Dedifferentiated amniotic fluid mesenchymal stem cell (primary cell): ENCODE measurements at regions not wholly inside any gene's neighbourhood (a gene's known extent, or its start where the extent isn't known, plus 50 kb on each side); places are given as distances from the start of the nearest gene placed in this dataset.
"Not testable (repeated sequence)": the region's sequence is repeated elsewhere in the genome, so short reads cannot be mapped to it uniquely, and the experiment has no call there.

Experiments
- DNase-seq: peaks from one replicate; pipeline ENCODE4 v3.0.0-alpha.2; 2016; ENCODE audit errors: extremely low spot score

- peak; percentile 71 for DNase-seq
Observed at GRCh38 chr1:228669242-228669585, 66.1 kb upstream of the RHOU start.

GRCh38 chr1:228681076-228681565 is 54.2 kb upstream of the RHOU start:
- DNase-seq = not testable (repeated sequence)

GRCh38 chr1:228683428-228683827 is 51.9 kb upstream of the RHOU start:
- no peak for DNase-seq

GRCh38 chr1:228684607-228685006 is 50.7 kb upstream of the RHOU start:
- DNase-seq = no peak

- no peak for DNase-seq
Observed at GRCh38 chr1:228685081-228685660, 50.1 kb upstream of the RHOU start.
